Activated CD8-positive, alpha-beta memory T cell treated with anti-CD3 and anti-CD28 coated beads, Interleukin-2, amount 50 U/mL, for 4 hours (primary cell): ENCODE measurements at regions not wholly inside any gene's neighbourhood (a gene's known extent, or its start where the extent isn't known, plus 50 kb on each side); places are given as distances from the start of the nearest gene placed in this dataset.

Experiments used
- DNase-seq: peaks from one replicate; pipeline ENCODE4 v3.0.0-alpha.2; 2020

DNA sequence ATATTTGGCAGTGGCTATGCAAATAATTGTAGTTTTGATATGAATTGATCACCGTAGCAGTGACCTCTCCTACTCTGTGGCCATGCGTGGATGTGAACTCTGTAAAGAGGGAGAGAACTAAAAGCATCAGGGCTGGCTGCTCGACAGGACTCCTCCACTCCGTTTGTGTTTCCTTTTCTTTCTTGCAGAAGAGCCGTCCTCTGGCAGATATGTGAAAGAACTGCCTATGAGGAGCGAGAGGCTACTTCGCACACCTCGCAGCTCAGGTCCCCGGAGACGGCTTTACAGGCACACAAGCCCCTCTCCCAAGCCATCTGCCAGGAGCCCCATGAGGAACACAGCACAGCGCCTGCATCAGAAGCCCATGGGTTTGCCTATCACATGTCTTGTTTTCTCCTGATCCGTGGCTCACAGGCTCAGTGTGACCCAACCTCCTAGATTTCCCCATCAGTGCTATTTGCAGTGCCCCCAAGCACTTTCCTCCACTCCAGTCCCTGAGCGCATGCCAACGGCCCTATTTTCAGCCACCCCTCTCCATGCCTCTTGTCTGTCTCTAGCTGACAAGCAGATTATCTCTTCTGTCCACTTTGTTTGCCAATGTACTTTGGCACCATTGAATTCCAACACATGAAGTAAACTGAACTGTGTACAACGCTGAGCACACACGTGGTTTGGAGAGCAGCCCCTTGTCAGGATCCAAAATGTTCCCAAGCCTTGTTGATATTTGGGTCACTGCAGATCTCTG is 164.3 kb upstream of the AKR1E2 start:
- no peak for DNase-seq

DNA sequence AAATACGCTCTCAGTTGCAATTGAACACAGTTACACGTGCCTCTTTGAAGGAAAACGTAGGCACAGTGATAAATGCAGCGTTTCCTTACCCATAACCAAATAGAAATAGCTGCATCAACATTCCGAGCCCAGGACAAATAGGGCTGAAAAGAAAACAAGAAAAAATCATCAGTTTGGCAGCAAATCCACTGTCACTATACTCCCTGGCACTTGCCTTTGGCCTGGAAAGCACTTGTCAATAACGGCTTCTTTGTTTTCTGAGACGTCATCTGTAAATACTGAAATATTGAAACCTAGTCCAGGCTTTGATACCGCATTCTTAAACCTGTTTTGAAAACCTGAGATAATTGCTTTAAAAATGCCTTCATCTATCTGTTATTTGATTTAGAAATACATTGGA is 167.2 kb upstream of the AKR1E2 start:
- no peak for DNase-seq

DNA sequence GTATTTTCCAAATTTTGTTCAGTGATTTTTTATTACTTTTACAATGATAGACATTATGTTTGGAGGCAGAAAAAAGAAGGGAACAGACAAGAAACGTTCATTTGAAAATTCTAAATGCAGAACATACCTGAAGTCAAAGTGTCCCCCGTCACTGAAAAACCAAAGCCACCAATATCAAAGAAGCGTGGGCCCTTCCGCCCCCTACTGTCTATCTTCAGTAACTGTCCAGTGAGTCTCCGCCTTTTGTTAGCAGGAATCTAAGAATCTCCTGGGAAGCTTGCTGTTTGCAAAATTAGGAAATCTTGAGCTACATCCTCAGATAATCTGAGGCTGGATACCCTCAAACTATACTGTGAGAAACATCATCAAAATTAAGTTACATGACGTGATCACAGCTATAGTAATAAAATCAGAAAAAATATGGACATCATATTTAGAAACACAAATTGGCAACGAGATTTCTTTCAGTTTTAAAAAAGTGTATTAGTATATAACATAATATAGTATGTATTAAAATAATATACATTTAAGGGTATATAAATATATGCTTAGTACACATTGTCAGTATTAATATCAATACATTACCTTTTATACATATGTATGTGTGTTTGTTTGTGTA is 169.3 kb upstream of the AKR1E2 start:
- DNase-seq = peak; percentile 35

DNA sequence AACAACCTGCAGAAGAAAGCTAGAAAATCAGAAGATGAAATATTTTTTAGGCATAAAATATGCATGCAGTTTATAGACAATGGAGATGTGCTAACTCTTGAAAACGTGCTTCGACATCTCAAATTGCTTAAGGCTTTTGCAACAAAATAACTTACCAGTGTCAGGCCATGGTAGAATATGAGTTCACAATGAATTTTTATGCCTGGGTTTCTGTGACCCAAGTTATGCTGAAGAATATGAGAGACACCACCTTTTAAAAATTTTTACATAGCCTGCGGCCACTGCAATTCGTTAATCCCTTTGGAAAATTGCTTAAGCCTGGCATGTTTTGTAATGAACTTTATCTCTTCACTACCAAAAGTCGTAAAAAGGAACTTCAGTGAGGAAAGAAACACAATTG is 170.1 kb upstream of the AKR1E2 start:
- DNase-seq = no peak

DNA sequence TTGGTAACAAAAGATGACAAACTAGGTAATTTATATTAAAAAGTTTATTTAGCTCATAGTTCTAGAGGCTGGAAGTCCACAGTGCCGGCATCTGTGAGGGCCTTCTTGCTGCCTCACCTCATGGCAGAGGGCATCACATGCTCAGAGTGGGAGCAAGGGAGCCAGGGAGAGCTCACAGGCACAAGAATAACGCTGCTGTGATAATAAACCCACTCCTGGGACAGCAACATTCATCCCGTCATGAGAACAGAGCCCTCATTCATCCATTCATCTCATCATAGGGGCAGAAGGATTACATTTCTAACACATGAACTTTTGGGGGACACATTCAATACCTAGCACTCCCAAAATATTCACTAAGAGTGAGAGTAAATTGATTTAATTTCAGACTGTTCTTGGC is 170.6 kb upstream of the AKR1E2 start:
- no peak for DNase-seq

DNA sequence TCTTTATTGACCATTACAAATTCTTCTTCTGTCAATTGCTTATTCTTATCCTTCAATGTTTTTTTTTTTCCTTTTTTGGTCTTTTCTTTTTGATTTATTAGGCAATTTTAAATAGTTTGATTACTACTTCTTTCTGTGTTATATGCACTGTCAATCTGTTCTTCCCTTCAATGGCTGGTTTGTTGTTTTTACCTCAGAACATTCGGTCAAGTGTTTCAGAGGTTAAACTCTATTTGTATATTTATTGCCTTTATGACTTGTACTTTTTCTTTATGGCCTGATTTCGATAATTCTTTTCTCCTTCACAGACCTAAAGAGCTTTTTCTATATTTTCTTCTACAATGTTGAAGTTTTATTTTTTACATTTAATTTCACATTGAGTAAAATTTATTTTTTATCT is 171.5 kb upstream of the AKR1E2 start:
- no peak for DNase-seq

DNA sequence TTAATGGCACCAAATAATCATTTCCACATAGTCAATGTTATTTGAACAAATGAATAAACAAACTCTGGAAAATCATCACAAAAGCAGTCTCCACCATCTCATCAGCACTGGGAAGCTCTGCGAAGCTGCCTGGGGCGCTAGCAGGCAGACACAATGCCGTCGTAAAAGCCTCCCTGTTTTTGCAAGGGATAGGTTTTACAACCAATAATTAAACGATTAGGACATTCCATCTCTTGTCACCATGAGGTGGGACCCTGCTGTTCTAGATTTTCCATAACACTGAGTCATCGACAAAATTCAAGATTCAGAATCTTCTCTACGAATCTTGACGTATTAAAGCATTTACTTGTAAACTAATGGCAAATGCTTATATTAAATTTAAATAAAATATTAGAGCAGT is 172.8 kb upstream of the AKR1E2 start:
- no peak for DNase-seq

DNA sequence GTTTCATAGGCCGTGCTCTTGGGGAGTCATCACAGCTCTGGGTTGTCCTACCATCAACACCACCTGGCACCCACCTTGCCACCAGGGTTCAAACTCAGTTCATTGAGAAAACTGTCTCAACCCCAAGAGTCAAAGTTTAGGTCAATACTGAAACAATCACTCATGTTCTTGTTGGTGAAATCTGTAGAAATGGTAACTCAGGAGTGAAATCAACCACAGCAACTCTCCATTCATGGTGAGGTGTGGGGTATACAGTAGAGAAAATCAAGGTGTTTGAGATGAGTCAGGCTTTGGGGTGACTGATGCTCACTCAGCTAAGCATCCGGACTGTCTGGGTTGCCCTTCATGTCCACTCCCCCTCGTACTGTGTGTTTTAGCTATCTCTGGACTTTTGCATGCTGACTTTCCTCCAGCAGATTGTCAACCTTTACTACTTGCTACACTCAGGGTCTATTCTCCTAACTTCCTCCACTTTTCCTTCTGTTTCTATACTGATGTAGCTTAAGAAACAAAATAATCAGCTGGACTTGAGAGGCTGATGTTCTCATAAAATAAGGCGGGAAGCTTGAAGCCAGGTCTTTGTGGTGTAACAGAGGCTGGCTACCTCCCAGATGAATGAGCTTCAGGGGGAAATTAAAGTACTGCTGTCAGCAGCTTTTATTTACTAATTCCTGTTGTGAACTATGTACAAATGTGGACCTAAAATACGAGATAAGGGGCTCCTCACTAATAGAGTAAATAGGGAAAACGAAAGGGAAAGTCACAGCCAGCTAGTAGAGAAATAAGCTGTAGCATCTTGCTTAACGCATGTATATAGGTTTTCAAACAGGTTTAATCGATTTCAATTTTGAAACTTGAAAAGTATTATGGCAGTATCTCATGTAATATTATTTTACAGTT is 173.6 kb upstream of the AKR1E2 start:
- no peak for DNase-seq

DNA sequence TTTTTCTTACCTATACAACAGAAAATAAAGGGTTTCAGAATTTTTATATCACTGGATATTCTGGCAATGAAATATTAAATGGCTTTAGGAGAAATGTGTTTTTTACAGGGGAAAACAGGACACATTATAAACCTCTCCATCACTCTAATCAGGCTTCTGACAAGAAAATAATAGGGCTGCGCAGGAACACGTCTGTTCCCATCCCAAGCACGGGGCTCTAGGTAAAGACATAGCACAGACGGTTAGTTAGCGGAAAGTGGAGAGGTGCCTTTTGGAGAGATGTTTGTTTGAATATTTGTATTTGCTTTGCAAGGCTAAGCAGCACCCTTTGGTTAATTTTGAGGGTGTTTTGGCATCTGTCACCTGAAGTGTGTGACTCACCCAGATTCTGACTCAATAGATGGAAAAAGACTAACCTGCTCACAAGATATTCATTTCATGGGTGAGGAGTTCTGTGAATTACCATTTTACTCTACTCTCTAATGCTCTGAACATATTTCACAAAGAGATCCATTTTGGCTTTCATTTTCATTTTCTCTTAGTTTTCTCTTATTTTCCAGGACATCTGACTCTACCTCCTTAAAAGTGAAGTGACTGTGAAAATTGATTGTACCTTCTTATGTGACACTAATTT is 174.5 kb upstream of the AKR1E2 start:
- no peak for DNase-seq

DNA sequence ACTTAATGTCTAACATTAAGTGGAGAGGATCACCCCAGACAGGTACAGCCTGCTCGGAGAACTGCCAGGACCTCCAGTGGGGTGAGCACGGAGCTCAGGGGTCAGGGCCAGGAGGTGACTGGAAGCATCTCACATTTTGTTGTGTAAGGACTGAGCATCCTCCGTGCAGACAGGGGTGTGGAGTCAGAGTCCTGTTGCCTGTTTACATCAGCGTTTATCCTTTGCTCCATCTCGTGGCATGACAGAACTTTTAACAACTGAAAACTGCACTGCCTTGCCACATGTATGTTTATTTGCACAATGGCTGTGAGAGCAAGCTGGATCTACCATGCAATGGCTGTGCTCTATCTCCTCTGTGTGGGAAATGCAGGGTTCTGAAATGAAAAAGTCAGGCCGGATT is 175.4 kb upstream of the AKR1E2 start:
- DNase-seq = no peak

DNA sequence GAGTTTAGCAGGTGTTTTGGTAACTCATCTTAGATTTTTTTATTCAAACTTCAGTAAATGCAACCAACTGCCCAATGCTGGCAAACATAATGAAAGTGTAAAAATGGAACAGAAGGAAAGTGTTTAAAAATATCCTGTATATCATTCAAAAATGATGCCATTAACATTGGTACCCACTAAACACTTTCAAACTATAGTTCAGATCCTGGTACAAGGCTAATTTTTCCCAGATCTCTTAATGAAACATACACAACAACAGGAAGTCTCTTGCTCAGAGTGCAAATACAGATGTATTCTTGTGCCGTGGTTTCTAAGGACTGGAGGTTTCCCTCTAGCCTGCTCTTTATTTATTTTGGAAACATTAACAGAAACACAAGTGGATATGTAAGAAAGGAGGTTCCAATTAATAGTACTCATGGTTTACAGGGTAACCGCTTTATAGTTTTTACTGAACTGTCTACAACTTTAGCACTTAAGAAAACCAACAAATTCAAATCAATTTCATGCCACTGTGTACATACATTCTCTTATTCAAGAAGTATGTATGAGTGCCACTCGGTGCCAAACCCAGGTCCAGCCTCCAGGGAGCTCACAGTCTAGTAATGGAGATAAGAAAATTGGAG is 176.0 kb upstream of the AKR1E2 start:
- DNase-seq = no peak

DNA sequence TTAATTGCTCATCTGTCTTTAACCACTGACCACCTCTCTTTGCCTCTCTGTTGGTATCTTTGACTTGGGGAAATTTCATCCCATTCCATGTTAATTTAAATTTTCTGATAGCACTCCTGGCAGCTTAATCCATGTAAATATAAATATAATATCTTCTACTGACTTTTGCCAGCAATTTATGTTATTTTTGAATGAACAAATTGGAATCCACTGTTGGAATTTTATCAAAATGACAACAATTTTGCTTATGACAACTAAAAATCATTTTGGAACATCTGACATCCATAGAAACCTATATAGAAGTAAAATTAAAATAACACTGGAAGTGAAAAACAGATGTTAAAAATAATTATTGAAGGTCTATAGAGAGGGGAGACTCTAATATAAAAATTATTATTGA is 176.5 kb upstream of the AKR1E2 start:
- DNase-seq = no peak

DNA sequence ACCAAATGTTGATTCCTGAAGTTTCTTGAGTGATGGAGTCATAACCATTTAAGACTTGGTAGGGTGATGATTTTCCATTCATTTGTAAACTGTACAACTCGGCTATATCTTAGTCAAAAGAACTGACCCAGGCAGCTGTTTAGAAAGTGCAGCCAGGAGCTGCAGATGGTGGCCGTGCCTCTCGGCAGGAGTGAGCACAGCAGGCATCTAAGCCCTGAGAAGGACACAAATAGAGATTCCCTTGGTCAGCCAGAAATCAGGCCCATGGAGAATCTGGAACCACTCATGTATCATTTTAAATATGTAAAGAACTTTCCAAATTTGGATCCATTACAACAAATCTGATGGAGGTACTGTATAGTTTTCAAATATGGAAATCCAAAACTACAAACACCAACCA is 177.0 kb upstream of the AKR1E2 start:
- DNase-seq = no peak

DNA sequence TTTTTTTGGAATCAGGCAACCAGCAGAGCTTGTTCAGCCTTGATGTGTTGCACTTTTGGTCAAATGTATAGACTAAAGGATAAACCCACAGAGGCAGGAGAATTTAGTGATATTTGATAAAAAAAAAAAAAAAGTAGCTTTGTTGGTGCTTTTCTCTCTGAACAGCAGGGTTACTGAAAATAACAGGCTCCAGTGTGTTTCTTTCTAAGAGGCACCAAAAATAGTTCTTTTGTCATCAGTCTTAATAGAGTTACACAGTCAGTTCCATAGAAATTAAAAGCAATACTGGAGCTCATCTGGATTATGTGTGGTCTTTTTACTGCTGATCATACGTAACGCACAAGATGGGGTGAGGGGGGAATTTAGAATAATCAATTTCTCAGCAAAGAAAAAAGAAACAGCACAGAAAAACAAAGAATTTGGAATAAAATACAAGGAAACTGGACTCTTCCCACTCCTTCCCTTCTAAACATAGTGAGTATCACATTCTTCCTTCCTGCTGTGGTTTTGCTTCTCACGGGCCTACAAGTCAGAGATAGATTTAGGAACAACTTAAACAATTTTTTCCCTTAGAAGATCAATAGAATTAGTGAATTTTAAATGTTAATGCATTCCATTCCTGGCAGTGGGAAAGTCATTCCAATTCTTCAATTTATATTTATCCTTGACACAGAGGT is 178.8 kb upstream of the AKR1E2 start:
- DNase-seq = no peak

DNA sequence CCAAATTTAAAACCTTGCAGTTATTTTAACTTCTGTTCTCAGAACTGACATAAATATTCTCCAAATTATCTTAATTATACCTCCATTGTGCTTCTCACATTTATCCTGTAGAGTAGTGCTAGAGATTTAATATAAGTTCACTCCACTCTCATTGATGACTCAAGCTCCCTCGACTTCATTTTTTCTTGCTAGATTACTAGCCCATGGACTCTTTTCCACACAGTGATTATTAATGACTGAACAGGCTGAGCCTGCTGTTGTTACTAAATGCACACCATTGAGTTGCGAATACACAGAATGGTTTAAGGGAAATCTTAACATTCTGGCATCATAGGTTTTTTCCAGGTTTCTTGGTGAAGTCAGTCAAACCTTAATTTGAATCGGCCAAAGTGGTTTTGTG is 179.5 kb upstream of the AKR1E2 start:
- no peak for DNase-seq

DNA sequence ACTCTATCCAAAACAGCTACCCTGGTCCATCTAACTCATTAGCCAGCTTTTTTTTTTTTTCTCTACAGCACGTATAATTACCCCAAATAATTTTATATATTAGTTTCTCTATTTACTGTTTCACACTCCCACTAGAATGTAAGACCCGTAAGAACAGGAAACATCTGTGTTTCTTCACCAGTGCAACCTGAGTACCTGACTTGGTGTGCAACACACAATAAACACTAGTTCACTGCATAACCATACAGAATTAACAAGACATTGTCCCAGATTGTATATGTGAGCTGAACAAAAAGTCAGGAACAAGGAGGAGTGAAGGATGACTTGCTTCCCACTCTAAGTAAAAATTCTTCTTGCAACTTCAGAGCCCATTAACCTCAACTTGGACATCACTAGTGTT is 180.2 kb upstream of the AKR1E2 start:
- no peak for DNase-seq

DNA sequence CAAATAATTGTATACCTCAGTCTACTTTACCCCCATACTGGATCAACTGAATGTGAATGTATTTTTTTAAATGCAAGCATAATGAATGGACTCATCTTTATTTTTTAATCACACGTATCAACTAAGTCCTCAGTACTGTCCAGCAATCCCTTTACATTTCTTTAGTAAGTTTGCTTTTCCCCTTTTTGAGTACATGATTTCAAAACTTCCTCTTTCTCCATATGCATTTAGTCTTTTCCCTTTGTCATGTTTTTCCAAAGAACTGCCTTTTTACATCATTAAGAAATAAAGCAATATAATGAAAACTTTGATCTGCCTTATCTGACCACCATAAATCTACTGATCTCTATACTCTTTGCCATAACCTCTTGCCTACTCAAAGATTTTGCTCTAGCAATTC is 182.5 kb upstream of the AKR1E2 start:
- DNase-seq = no peak

DNA sequence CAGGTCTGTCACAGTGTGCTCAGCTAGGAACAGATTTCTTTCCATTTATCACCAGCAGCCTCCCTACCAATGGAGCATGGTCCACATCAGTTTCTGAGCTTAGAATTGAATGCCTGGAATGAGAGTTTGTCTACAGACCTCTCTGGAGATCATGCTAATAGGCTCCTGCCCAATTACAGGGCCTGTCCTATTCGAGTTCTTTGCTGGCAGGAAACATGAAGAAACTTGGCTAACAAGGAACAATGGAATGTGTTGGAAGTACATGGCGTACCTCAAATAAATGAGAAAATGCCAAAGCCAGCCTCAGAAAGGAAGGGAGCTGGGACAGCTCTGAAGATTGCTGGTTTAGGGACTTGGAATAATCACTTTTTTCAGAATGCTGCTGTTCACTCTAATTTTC is 186.0 kb upstream of the AKR1E2 start:
- no peak for DNase-seq

DNA sequence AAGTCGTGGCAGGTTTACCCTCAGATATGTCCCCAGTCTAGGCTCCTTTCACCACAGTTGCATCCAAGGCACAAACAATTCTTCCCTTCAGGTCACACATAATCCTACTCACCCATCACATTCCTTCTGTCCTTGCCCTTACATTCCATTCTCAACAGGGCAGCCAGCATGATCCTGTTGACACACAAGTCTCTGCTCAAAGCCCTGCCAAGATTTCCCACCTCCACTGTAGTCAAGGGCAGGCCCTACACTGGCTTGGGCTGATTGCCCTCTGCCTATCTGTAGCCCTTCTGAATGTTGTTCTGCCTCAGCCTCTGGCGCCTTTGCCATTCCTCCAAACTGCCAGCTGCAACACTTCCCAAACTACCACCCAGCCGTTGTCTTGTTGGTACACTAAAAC is 187.9 kb upstream of the AKR1E2 start:
- DNase-seq = no peak

DNA sequence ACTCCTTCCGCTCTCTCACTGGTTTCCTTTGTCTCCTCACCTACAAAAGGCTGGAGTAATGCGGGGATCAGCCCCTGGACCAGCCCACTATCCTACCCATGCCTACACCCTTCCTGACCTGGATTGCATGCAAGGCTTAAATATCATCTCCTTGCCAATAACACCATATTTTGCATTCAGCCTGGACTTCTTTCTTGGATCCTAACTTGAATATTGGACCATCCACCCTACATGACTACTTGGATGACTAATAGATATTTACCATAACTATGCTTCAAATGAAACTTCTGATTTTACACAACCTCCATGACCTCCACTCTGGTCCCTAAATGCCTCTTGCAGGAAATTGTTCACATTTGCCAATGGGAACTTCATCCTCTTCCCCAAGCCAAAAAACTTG is 188.3 kb upstream of the AKR1E2 start:
- no peak for DNase-seq

DNA sequence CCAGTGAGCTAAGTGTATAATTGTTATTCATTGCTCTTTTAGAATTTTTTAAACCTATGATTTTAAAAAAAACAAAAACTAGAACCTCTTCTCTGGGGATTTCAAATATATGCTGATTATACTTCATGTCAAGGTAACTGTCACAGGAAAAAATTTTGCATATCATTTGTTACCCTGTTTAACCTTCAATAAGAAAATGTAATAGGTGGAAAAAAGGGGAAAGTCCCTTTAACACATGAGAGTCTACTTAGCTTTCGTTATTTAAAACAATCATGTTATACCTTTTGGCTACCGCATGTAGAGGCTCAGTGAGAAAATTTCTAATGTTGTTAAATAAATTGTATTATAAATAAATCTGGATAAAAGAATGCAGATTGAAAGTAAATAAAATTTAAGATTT is 190.1 kb upstream of the AKR1E2 start:
- DNase-seq = no peak

DNA sequence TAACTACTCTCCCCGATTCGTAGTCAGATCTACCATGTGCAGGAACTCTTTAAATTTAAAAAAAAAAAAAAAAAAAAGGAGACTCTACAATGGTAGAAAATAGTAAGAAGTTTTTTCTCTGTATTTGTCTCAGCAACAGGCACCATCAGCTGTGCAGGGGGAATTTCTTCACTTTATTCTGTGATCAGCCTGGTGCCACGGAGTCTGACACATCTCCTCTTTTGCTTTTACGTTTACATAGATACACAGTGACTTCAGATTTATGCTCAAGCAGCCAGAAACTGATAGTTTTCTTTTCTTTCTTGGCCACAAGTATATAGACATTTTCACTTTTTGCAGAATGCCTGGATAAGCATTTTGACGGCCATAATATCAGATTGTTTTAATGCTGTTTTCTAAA is 190.6 kb upstream of the AKR1E2 start:
- DNase-seq = no peak

DNA sequence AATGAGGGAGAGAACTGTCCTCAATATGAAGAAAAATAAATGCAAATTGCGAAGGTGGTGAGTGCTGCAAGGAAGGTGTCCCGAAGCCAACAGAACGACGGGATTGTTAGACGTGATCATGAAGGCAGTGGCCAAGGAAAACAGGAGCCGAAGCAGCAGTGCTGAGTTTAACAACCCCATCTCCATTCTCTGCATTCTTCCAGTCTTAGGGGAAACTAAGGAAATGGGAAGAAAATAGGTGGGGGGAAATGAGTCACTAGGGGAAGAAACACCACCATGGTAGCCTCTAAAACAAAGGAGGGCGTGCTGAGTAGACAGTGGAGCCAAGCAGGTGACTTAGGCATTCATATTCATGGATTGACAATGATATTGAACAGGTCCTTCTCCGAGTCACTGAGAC is 192.2 kb upstream of the AKR1E2 start:
- no peak for DNase-seq
